ENCODE measurements at regions not wholly inside any gene's neighbourhood (a gene's known extent, or its start where the extent isn't known, plus 50 kb on each side); places are given as distances from the start of the nearest gene placed in this dataset.

DNA sequence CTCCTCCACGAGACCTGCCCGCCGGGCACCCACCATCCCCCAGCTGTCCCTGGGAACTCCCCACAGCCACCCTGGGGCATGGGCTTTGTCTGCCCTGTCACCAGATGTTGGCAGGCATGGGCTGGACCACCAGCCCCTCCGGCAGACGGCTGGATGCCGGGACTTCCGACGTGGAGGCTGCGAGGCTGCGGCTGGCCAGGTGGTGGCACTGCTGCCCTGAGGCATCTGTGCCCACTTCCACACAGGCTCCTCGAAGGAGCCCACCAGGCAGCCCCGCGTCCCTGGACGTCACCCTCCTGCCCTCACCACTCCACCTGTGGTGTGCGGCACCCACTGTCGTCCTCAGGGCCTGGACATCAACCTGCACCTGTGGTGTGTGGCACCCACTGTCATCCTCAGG lies 319.9 kb upstream of the SALL3 start:
- TF ChIP-seq SIN3A (IDR thresholded peaks at IDR 0.05; ENCODE audit: borderline replicate concordance, insufficient read depth, low read length) = no peak
- TF ChIP-seq, protein P1, sequence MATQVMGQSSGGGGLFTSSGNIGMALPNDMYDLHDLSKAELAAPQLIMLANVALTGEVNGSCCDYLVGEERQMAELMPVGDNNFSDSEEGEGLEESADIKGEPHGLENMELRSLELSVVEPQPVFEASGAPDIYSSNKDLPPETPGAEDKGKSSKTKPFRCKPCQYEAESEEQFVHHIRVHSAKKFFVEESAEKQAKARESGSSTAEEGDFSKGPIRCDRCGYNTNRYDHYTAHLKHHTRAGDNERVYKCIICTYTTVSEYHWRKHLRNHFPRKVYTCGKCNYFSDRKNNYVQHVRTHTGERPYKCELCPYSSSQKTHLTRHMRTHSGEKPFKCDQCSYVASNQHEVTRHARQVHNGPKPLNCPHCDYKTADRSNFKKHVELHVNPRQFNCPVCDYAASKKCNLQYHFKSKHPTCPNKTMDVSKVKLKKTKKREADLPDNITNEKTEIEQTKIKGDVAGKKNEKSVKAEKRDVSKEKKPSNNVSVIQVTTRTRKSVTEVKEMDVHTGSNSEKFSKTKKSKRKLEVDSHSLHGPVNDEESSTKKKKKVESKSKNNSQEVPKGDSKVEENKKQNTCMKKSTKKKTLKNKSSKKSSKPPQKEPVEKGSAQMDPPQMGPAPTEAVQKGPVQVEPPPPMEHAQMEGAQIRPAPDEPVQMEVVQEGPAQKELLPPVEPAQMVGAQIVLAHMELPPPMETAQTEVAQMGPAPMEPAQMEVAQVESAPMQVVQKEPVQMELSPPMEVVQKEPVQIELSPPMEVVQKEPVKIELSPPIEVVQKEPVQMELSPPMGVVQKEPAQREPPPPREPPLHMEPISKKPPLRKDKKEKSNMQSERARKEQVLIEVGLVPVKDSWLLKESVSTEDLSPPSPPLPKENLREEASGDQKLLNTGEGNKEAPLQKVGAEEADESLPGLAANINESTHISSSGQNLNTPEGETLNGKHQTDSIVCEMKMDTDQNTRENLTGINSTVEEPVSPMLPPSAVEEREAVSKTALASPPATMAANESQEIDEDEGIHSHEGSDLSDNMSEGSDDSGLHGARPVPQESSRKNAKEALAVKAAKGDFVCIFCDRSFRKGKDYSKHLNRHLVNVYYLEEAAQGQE (IDR thresholded peaks at IDR 0.05; ENCODE audit: insufficient read depth in 1 of 2, low read depth in 2 of 2, low read length in 2 of 2) = no peak
- TF ChIP-seq FOXP2 (optimal IDR thresholded peaks at IDR 0.05; ENCODE audit: borderline replicate concordance, extremely low read depth, extremely low read length, insufficient read depth) = no peak
- no peak for TF ChIP-seq POLR2AphosphoS5 (IDR thresholded peaks at IDR 0.05; ENCODE audit: low read depth, low read length)
- no peak for TF ChIP-seq TAF1 (IDR thresholded peaks at IDR 0.05; ENCODE audit: borderline replicate concordance, insufficient read depth, low read length)

DNA sequence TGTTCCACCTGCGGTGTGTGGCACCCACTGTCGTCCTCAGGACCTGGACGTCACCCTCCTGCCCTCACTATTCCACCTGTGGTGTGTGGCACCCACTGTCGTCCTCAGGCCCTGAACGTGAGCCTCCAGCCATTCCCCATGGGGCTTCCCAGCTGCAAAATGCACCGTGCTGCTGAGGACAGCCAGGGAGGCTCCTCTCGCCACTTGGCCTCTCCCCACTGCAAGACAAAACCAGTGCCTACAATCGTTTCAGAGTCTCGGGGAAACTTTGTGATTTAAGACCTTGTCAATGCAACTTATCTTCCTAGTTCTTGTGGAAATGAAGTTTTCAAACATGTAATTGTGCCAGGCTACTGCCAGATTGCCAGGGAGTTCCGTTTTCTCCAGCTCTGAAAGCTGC lies 319.3 kb upstream of the SALL3 start:
- TF ChIP-seq FOXP2 (optimal IDR thresholded peaks at IDR 0.05; ENCODE audit: borderline replicate concordance, extremely low read depth, extremely low read length, insufficient read depth) (no peak), SIN3A (IDR thresholded peaks at IDR 0.05; ENCODE audit: borderline replicate concordance, insufficient read depth, low read length) (no peak), POLR2AphosphoS5 (IDR thresholded peaks at IDR 0.05; ENCODE audit: low read depth, low read length) (no peak), TAF1 (IDR thresholded peaks at IDR 0.05; ENCODE audit: borderline replicate concordance, insufficient read depth, low read length) (no peak)
- TF ChIP-seq, protein P1 (IDR thresholded peaks at IDR 0.05; ENCODE audit: insufficient read depth in 1 of 2, low read depth in 2 of 2, low read length in 2 of 2) = no peak

DNA sequence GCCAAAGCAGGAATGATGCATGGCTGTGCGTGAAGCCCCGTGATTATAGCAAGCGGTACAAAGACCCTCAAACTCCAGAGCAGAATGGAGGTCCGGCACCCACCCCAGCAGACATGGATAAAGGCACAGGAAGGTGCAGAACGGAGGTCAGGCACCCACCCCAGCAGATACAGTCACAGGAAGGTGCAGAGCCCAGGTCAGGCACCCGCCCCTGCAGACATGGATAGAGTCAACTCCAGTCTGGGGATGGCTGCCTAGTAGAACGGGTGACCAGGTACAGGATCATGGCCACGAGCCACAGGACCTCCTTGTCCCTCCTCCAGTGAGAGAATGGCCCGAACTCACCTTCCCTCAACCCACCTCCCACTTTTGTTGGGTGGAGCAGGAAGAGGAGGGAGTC lies 318.3 kb upstream of the SALL3 start:
- TF ChIP-seq POLR2AphosphoS5 (IDR thresholded peaks at IDR 0.05; ENCODE audit: low read depth, low read length) = no peak
- TF ChIP-seq TAF1 (IDR thresholded peaks at IDR 0.05; ENCODE audit: borderline replicate concordance, insufficient read depth, low read length) = no peak
- TF ChIP-seq SIN3A (IDR thresholded peaks at IDR 0.05; ENCODE audit: borderline replicate concordance, insufficient read depth, low read length) = no peak
- TF ChIP-seq, protein P1 (IDR thresholded peaks at IDR 0.05; ENCODE audit: insufficient read depth in 1 of 2, low read depth in 2 of 2, low read length in 2 of 2) = no peak
- no peak for TF ChIP-seq FOXP2 (optimal IDR thresholded peaks at IDR 0.05; ENCODE audit: borderline replicate concordance, extremely low read depth, extremely low read length, insufficient read depth)

DNA sequence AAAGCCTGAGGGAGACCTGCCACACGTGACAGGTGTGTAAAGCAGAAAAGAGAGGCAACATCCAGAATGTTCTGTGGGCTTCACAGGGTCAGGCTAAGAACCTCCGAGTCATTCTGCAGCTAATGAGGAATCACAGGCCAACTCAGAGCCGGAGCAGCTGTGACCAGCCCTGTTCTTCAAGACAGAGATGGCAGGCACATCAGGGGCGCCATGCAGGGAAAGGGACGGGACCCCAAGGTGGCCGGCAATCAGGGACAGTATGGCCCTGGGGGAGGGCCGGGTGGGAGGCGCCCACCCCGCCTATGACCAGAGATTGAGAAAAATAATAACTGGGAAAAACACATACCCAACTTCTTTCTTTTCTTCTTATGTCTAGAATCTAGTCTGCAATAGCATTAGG lies 316.7 kb upstream of the SALL3 start:
- TF ChIP-seq, protein P1 (IDR thresholded peaks at IDR 0.05; ENCODE audit: insufficient read depth in 1 of 2, low read depth in 2 of 2, low read length in 2 of 2) = no peak
- TF ChIP-seq SIN3A (IDR thresholded peaks at IDR 0.05; ENCODE audit: borderline replicate concordance, insufficient read depth, low read length) (no peak), POLR2AphosphoS5 (IDR thresholded peaks at IDR 0.05; ENCODE audit: low read depth, low read length) (no peak), TAF1 (IDR thresholded peaks at IDR 0.05; ENCODE audit: borderline replicate concordance, insufficient read depth, low read length) (no peak), FOXP2 (optimal IDR thresholded peaks at IDR 0.05; ENCODE audit: borderline replicate concordance, extremely low read depth, extremely low read length, insufficient read depth) (no peak)

DNA sequence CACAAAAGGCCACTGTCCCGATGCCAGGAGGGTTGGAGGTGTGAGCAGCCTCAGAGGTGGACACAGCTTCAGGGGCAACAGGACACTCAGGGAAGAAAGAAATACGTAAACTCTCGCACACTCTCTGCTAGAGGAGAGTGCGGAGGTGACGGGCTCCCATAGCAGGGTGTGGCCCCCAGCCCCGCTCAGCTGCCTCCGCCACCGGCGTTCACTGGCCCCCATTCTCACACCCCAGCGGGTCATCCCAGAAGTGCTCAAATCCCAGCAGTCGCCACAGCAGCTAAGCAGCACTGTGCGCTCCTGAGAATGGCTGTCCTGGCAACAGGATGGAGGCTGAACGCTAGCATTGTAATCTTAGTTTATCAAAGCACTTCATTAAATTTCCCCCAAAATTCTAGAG lies 315.6 kb upstream of the SALL3 start:
- TF ChIP-seq FOXP2 (optimal IDR thresholded peaks at IDR 0.05; ENCODE audit: borderline replicate concordance, extremely low read depth, extremely low read length, insufficient read depth) (no peak), SIN3A (IDR thresholded peaks at IDR 0.05; ENCODE audit: borderline replicate concordance, insufficient read depth, low read length) (no peak), POLR2AphosphoS5 (IDR thresholded peaks at IDR 0.05; ENCODE audit: low read depth, low read length) (no peak), TAF1 (IDR thresholded peaks at IDR 0.05; ENCODE audit: borderline replicate concordance, insufficient read depth, low read length) (no peak)
- TF ChIP-seq, protein P1 (IDR thresholded peaks at IDR 0.05; ENCODE audit: insufficient read depth in 1 of 2, low read depth in 2 of 2, low read length in 2 of 2) = no peak
